C4-2B (cell line): ENCODE measurements at regions not wholly inside any gene's neighbourhood (a gene's known extent, or its start where the extent isn't known, plus 50 kb on each side); places are given as distances from the start of the nearest gene placed in this dataset.

Experiments used
- H3K27ac ChIP-seq: fragments of 450-650 bp; 2 replicates; pipeline ENCODE4 v1.5.1; 2017
- ZFX ChIP-seq: fragments of 450-650 bp; IDR thresholded peaks from 2 replicates; pipeline ENCODE4 v1.6.1; 2017
- TF ChIP-seq, protein P1 (sequence below): fragments of 450-650 bp; conservative IDR thresholded peaks from 2 replicates; pipeline ENCODE4 v1.5.1; 2017; ENCODE audit warnings: mild to moderate bottlenecking

DNA sequence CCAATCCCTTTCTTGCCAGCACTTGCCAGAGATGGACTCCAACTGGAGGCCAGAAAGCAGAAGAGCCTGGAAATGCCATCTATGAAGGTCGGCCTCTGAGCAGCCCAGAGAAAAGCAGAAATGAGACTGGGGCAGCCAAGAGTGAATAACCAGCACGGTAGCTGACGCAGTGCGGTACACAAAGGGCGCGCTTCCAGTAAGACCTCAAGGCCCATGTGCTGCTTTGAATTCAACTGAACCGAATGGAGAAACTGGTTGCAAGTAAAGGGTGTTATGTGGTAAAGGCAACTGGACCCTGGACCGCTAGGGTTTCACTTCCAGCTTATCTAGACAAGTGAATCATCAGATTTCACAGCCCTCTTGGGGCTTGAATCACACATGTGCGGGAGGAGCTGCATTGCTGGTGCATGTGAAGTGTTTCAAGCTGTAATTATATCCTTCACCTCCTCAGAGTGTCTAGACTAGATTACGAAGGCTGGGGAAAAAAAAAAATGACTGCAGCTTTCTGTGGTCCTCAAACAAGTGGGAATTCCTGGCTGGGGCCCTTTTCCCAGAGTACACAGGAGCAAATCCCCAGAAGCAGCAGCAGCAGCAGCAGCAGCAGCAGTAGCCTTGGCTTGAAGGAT lies 128.9 kb downstream of the CCDC34 start:
- H3K27ac ChIP-seq = no peak overlapping the region
- TF ChIP-seq, protein P1, sequence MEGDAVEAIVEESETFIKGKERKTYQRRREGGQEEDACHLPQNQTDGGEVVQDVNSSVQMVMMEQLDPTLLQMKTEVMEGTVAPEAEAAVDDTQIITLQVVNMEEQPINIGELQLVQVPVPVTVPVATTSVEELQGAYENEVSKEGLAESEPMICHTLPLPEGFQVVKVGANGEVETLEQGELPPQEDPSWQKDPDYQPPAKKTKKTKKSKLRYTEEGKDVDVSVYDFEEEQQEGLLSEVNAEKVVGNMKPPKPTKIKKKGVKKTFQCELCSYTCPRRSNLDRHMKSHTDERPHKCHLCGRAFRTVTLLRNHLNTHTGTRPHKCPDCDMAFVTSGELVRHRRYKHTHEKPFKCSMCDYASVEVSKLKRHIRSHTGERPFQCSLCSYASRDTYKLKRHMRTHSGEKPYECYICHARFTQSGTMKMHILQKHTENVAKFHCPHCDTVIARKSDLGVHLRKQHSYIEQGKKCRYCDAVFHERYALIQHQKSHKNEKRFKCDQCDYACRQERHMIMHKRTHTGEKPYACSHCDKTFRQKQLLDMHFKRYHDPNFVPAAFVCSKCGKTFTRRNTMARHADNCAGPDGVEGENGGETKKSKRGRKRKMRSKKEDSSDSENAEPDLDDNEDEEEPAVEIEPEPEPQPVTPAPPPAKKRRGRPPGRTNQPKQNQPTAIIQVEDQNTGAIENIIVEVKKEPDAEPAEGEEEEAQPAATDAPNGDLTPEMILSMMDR = no peak
- TF ChIP-seq ZFX = no peak

DNA sequence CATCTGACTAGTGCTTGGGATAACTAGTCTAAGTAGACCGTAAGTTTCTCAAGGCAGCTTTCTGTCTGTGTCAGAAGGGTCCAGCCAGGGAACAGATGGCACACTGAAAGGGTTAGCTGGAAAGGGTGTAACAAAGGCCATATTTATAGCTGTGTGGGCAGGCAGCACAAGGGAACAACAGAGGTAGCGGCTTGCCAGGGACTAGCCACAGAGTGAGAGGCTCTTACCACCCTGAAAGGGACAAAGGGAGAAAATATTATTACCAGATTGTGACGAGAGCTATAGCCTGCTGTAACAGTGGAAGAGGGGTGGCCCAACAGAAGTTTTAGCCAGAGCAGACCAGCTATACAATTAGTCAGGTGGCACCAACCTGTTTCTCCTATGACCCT lies 129.4 kb downstream of the CCDC34 start:
- TF ChIP-seq ZFX = no peak
- TF ChIP-seq, protein P1 = no peak
- H3K27ac ChIP-seq = no peak overlapping the region

DNA sequence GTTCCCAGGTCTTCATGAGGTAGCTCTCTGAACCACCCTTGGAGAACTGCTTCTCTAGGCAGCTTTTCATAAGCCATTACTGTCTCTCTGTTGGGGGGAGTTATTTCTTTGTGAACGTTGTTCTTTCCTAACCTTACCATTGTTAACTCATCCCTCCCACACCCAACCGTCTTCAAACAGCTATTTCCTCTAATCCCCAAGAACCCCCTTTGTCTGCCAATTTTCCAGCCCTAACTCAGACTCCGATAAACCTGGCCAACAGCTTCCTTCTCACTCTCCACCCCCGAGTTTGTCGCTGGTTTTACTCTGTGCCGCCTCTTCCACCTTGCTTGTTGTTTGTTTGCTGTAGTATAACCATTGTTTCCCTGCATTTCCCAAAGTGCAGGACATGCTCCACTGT lies 131.5 kb downstream of the CCDC34 start:
- TF ChIP-seq, protein P1 = no peak
- no peak for TF ChIP-seq ZFX
- no peak overlapping the region for H3K27ac ChIP-seq

DNA sequence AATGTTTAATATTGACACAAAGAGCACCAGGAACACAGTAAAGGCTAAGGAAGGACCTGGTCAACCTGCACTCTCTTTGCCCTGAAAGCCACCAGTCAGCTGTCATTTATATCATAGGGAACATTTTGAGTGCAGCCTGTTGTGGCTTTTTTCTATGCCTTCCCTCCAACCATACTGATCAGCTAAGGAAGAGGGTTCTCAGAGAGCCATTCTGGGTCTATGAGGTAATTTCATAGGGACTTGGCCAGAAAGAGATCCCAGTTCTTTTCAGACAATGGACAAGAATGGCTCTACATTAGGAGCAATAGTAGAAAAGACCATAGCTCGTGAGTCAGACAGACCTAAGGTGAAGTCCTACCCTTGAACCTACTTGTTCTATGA lies 132.8 kb downstream of the CCDC34 start:
- no peak overlapping the region for H3K27ac ChIP-seq
- no peak for TF ChIP-seq ZFX
- TF ChIP-seq, protein P1 = no peak

DNA sequence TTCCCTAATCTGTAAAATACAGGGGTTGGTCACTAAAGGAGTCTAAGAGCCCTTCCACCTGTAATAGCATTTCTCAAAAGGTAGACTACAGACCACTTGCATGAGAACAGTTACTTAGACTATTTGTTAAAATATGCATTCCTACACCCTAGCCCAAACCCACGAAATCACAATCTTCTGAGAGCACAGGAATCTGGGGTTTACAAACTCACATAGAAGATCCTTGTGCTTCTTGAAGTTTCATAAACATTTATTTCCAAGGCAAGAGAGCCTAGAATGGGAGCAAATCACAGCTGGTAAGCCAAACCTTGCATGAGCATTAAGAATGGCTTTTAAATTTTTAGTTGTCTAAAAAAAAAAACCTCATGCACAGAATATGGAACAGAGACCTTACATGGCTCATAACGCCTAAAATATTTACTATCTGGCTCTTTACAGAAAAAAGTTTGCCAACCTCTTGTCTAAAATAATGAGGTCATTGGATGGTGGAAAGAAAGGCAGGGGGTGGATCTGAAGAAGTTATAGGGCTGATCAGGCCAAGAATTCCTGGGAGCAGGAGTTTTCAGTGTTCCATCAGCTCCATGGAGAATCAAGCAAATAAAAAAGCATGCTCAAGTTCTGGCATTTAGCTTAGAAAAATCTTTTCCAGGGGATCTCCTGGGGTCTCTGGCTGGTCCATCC lies 133.4 kb downstream of the CCDC34 start:
- TF ChIP-seq, protein P1 = no peak
- TF ChIP-seq ZFX = no peak
- no peak overlapping the region for H3K27ac ChIP-seq

DNA sequence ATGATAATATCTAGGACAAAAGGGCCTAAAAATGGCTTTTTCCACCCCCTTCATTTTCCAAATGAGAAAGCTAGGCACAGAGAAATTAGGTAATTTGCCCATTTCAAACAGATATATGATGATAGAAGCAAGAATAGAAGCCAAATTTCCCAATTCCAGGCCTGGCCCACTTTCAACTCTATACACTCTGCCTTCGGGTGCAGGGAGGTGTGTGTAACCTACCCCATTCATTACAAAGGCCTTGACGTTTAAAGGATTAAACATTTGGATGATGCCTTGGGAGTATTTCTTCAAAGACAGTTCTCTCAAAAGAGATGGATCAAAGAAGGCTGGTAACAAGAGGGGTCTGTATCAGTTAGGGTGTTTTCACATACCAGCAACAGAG lies 134.1 kb downstream of the CCDC34 start:
- TF ChIP-seq ZFX = no peak
- TF ChIP-seq, protein P1 = no peak
- no peak overlapping the region for H3K27ac ChIP-seq

DNA sequence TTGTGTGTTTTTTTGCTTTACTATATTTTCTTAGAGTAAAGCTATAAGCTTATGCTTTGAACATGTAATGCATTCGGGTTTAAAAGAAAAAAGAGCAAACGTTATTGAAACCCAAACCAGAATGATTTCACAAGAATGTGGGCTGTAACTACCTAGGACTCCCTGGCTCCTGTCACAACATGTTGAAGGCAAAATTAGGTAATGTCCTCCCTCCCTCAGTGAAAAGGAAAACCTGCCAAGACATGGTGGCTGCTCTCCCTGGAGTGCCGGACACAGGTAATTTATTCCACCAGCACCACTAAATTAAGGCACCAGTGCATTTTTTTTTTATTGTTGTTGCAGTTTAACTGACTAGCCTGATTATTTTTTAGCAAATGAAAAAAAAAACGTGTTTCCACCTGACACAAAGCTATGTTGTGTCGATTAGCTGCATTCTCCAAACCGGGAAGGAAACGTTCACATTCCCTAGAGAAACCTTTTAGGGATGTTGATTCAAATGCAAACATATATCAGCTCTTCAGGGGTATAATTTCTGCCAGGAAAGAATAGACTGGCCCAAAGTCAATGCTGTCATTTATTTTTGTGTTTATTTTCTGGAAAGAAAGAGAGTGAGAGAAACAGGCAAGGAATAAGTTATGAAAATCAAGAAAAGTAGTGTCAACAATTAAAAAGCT lies 134.6 kb downstream of the CCDC34 start:
- TF ChIP-seq ZFX = no peak
- TF ChIP-seq, protein P1 = no peak
- no peak overlapping the region for H3K27ac ChIP-seq
